Left cardiac atrium (tissue), 4 donors: ENCODE measurements at regions not wholly inside any gene's neighbourhood (a gene's known extent, or its start where the extent isn't known, plus 50 kb on each side); places are given as distances from the start of the nearest gene placed in this dataset.

Experiments used
- ATAC-seq, 2 donors: fragments of 200-7000 bp; cut with Tn5 transposase; one replicate each; pipeline ENCODE4 v1.9.1; 2020; ENCODE audit warnings: mild to moderate bottlenecking in 2 of 2, moderate library complexity in 2 of 2
- DNase-seq: peaks from one replicate; pipeline ENCODE4 v3.0.0-alpha.2; 2020
- intact Hi-C, 2 donors: fragments of 100-400 bp; cut with DNase I; formaldehyde crosslinking; loops; one replicate each; pipeline versions ENCODE4 v1.14.1 to v1.15.1; 2022 to 2023
- donor health status: DM: no; HTN: yes; CAD: no.
- donor health status: DM: no; HTN: yes; CAD: no; lungs with severe emphysema.
- donor health status: DM: yes; HTN: yes; CAD: no.
- donor health status: Dilated cardiomyopathy.

DNA sequence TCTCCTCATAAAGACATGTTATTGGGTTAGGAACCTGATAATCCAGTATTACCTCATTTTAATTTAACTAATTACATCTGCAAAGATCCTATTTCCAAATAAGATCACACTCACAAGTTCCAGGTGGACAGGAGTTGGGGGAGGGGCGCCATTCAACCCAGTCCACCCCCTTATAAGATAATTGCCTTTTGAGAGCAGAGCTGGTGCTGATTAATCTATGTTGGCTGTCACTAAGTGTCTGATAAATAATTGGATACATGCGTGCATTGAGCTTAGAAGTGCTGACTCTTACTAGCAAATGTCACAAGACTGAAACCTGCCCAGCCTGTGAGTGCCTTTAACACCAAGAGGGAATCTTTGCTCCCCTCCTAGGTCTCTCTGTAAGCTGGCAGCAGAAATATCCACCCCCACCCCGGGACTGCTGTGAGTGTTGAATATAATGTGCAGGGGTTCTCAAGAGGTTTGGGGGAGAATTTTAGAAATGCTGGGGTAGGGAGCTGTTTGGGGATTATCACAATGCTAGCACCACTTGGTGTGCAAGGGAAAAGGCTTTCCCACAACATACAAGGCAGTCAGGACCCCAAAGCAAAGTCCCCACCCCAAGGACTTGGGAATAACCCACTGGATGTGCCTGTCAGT lies 87.5 kb downstream of the ANKRD60 start:
- intact Hi-C loops: no loop called here
- DNase-seq (no peak), ATAC-seq (no peak)

DNA sequence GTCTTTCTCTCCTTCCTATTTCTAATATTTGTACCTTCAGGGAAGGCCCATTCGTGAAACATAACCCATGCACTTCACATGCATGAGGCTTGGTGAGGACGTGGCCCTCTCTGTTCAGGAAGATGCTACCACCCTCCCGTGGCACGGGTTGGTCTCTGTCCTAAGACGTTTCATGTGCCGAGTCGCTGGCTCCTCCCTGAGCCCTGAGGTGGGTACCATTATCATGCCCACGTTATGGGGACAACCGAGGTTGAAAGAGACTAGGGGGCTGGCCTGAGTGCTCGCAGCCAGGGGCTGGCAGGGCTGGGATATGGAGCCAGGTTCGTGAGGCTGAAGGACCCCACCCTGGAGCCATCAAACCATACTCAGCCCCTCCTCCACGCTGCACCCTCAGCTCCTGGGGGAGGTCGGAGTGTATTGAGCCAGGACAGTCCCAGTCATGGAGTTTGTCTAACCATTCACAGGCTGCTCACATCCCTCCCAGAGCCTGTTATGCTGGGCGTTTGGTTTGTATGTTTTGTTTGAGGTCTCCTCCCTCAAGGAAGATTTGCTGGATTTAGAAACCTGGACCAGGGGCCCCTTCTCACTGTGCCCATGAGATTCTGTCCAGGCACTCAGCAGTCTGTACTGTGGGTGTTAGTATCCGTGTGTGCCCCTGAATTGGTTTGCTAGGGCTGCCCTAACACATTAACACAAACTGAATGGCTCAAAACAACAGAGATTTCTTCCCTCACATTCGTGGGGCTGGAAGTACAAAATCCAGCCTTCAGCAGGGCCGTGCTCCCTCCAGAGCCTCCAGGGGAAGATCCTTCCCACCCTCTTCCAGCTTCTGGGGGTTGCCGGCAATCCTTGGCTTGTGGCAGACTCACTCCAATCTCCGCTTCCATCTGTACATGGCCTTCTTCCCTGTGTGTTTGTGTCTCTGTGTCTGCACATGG lies 88.3 kb downstream of the ANKRD60 start:
- DNase-seq (no peak), ATAC-seq (no peak)
- intact Hi-C loops: no loop called here

DNA sequence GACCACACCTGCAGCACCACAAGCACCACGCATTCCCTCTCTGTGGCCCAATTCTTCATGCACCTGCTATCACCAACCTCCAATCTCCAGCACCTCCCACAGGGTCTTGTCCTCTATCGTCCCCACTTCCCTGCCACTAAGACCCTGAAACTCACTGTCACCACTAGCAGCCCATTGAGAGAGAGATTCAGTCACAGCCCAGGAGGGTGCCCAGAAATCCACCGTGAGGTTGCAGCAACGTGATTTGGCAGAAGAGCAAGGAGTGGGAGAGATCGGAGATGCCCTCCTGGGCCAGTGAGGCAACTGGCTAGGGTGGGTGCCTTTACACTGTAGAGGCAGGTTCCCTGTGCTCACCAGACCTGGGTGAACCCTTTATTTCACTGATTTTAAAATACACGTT lies 90.1 kb downstream of the ANKRD60 start:
- no peak for ATAC-seq
- intact Hi-C loops: no loop called here
- no peak for DNase-seq

DNA sequence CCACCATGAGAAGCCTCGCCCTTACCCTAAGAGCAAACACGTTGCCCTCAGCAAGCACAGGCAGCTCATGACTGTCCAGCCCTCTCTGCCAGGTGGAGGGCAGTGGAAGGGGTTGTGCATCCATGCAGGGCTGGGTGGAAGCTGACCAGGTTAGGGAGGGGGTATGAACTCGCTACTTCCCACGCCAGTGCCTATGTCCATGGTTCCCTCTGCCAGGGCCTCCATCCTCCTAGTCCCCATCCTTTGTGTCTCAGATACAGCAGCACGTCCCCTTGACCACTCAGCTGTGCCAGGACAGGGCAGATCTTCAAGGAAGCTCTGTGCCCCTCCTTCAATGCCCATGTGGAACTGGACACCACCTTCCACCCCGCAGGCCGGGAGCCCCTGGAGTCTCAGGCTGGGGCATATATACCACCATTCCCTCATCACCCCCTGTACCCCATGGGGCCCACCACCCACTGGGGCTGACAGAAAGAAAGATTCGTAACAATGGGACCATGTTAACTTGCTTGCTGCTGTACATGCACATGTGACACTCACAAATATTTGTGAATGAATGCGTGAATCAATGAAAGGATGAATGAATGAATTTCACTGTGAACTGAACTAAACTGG lies 90.7 kb downstream of the ANKRD60 start:
- intact Hi-C loops: no loop called here
- DNase-seq (no peak), ATAC-seq (no peak)

DNA sequence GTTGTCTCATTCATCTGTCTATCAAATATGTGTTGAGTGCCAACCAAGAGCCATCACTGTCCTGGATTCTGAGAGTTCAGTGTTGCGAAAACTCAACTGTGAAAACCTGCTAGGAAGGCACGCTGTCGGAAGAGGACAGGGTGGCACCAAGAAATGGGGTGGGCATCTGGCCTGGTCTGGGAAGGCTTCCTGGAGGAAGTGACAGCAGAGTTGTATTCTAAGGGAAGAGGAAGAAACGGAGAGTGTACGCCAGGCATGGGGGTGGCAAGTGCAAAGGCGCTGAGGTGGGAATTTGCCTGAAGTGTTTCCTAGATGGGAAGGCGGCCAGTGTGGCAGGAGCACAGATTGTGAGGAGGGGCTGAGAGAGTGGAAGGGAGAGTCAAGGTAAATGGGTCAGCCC lies 91.2 kb downstream of the ANKRD60 start:
- ATAC-seq (no peak), DNase-seq (no peak)
- intact Hi-C loops: no loop called here

DNA sequence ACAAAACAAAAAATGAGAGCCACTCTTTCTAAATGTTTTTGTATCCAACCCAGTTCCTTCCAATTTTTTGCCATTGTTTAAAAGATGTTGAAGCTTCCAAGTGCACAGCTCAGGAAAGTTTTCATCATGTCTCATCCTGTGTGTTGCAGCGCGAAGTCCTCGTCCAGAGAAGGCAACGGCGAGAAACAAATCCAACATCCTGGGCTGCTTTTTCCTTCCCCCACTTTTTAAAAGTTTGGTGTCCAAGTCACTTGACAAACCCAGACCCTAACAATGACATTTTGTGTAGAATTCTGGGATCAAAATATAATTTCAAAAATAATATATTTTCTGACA lies 92.3 kb downstream of the ANKRD60 start:
- ATAC-seq (no peak), DNase-seq (no peak)
- intact Hi-C loops: no loop called here

DNA sequence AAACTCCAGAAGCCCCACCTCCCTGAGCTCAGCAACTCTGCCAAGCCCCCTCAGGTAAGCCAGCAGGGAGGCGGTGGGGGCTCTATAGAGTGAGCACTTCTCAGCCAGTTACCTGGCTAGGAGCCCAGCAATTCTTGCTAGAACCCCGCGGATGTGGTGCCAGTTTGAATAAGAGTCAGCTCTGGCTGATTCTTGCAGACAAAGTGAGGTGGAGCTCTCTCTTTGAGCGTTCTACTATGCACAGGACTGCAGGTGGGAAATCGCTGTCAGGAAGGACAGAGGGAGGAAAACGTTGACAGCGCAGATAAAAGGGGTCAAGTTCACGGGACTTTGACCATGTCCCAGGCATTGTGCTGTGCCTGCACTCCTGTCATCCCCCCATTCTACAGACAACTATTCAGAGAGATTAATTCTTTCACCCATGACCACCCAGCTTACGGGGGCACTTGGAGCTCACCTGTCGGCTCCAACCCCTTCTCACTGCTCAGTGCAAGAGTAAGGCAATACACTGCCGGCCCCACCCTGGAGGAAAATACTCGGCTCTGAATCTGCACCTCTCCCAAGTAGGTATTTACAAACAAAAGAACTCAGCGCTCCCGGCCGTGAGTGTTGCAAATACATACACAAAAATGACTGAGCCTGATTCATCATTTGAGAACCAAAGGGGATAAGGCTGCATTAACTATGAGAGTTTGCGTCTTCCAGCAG lies 92.9 kb downstream of the ANKRD60 start:
- DNase-seq: no peak
- ATAC-seq: no peak
- intact Hi-C loops: no loop called here

DNA sequence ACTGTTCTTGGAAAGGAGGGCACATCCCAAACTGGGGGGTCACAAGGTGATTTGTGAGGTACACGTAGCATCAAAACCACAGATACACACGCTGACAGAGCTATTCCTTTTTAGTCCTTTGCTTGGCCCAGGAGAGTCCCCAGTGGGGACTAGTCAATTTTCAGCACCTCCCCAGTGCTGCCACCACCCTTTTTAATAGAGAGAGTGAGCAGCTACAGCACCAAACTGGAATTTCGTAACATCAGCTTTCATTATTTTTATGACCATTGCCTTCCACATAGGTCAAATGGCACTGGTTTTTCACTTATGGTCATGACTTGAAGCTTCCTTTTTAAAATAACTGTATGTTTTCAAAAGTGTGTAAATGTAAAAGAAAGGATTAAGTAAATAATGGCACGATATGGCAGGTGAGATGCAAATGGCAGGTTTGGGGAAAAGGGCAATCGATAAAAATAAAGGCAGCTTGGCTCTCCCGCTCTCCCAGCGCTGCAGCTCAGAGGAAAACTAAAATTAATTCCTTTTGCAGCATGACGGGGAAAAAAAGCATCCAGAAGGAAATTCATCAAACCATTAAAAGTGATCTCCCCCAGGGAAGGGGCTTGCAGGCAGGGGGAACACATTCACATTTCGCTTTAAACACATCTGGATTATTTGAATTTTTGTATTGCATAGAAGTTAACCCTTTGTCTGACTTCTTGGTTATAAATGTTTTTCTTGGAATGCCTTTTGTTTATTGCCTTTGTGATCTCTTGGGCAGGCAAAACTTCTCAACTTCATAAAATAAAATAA lies 95.2 kb downstream of the ANKRD60 start:
- intact Hi-C loops: no loop called here
- DNase-seq (no peak), ATAC-seq (no peak)

DNA sequence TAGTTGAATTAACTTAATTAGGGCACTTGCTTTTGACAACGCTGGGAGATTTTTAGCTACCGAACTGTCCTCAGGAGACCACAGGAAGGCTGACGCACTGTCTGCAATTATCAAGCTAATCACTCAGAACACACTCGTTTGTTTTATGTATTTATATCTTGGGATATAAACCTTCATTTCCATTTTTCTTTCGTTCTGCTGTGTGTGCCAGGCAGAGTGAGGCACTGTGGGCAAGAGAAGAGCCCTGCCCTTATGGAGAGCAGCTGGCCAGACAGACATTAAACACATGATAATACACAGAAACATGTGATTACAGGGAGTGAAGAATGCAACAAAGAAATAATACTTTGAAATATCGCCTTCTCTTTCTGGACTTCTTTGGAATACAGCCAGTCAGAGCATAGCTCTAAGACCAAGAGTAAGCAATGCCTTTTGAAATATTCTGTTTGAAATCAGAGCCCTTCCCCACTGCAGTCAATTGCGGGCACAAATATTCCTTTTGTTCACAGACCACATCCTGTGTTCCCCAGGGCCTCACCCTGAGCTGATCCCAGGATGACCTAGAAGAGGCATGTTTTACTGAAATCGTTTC lies 96.8 kb downstream of the ANKRD60 start:
- peak in 1 of 2 donors; percentile 59 for ATAC-seq
- DNase-seq: no peak
- intact Hi-C loops: no loop called here

DNA sequence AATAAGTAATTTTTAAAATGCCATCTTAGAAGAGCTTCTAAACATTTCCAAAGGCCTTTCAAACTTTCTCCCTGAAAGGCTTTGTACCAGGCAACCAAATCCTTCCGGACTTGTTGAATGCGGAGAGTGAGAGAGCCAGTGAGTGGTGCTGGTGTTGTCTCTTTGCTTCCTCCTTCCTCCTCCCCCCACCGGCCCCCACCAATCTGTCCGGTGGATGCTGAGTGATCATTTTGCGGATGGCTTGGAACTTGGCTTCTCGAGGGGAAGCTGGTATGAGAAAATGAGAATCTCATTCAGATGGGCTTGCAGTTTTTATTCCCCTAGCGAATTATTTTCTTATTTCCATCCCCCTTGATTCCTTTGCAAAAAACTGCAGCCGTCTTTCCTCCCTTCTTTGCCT lies 97.3 kb downstream of the ANKRD60 start:
- DNase-seq (no peak), ATAC-seq (peak in 1 of 2 donors; percentile 69)
- intact Hi-C loops: no loop called here

DNA sequence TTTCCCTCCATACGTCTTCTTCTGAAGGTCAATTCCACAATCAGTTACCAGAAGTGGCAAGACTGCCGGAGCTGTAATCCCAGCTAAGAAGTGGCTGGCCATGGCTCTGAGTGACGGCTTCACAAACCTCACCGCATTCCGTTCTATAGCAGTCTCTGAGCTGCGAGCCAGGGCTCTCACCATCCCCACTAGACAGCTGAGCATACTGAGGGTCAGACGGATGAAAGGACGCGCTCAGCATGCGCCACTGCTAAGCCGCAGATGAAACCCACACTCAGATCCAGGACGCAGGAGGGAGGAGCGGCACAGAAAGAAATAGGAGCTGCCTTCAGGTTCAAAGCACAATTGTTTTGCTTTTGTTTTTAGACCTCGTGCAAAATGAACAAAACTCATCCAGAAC lies 97.9 kb downstream of the ANKRD60 start:
- ATAC-seq (no peak), DNase-seq (no peak)
- intact Hi-C loops: no loop called here

DNA sequence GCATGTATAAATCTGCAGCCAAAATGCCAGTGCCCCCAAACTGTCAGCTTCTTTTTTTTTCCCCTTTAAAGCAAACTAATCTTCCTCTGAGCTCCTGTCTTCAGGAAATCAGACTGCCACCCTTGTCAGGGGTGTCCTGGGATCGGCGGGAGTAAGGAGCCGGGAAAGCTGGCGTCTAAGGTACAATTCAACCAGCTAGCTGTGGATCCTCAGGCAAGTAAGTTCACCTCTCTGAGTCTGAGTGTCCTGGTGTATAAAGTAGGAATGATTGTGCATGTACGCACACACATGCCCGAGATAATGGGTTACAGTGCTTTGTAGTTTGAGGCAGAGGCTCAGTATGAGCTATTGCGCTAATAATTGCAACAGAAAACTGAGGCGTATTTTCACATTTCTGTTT lies 98.3 kb downstream of the ANKRD60 start:
- intact Hi-C loops: no loop called here
- ATAC-seq (no peak), DNase-seq (no peak)

DNA sequence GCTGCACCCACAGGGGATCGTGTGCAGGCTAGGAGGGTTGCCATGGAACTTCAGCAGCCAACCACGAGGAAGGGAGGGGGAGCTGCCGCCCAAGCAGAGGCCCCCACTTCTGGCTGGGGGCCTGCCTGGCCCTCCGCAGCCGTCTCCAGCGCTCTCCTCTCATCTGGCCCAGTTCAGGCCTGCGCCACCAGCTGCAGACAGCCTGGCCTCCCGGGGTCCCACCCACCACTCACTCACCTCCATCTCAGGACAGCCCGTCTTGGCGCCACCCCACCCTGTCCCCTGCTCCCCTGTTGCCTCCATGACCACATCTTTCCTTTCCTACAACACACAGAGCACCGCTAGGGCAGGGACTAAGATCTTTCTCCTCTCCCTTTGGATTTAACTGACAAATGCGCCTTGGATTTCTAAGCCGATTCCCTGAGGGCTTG lies 98.7 kb downstream of the ANKRD60 start:
- ATAC-seq (no peak), DNase-seq (no peak)
- intact Hi-C loops: no loop called here

DNA sequence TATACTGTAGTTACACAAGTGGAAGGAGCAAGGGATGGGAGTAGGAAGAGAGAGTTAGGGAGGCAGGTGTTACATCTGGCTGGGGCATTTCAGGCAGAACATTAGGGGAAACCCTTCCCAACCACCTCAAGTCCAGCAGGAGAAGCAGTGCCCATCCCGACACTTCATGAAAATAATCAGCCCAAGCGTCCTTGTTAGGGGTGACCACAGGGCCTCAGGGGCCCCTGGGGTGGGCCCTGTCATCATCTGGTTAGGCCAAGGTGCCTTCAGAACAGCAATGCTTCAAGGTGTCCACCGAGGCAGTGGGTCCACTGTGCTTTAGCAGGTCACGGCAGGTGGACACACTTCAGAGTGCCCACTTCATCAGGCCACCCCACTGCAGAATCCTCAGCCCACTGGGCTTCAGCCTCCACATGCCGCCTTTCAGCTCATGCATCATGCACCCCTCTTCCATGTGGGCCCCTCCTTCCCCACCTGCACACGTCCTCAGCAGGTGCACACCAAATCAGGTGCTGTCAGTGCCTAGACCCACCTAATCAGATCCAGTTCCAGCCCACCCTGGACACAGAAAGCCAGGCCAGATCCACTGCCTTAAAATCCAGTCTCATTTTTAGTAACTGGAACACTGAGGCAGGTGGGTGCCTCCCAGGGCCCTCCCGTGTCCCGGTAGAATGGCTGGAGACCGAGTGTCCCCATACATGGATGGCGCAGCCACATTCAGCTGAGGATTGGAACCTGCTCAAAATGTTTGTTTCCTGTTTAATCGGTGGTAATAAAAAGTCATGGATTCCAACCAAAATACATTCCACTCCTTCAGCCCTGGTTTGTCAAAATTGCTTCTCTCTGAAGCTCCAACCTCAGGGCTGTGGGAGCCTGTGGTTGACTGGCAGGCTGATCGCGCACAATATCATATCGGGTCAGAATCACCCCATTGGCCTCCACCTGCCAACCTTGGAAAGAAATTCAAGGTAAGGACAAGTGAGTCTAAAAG lies 99.5 kb downstream of the ANKRD60 start:
- DNase-seq (no peak), ATAC-seq (no peak)
- intact Hi-C loops: no loop called here

DNA sequence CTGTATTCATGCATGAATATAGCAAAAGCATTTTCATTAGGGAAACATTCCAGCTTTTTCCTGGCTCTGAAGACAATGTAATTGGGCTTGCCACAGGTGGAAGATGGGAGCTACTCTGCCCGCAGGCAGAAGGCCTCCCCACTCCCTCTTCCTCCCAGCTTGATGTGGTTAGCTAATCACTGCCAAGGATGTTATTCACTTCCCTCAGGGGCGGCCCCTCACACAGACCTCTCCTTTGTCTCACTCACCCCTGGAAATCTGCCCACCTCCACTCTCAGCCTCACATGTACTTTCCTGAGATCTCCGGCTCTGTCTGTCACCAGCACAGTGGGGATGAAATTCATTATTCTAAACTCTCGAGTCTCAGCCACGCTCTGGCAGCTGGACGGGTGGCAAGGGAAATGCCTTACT lies 100.7 kb downstream of the ANKRD60 start:
- ATAC-seq (no peak), DNase-seq (no peak)
- intact Hi-C loops: no loop called here

DNA sequence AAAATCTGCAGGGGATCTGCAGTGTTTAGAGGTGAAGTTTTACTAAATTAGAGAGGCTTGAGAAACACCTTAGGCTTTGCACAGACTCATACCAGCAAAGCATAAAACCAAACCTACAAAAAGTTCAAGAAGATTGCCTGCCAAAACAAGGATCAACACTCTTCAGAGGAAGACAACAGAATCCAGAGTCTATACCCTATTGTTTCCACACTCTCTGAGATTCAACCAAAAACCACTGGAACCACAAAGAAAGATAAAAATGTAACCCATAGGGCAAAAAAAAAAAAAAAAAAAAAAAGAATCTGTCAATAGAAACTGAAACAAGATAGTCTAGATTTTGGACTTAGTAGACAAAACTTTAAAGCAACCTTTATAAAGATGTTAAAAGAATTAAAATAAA lies 102.7 kb downstream of the ANKRD60 start:
- ATAC-seq: no peak
- no peak for DNase-seq
- intact Hi-C loops: no loop called here

DNA sequence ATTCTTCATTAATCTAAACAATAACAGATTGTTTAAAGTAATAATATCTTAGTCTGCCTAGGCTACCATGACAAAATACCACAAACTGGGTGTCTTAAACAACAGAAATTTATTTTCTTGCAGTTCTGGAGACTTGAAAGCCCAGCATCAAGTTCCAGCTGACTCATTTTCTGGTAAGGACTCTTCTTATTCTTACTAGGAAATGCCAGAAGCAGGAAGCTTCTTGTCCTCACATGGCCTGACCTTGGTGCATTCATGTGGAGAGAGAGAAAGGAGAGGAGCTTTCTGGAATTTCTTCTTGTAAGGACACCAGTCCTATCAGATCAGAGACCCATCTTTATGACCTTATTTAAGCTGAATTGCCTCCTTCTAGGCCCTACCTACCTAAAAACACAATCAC lies 110.5 kb downstream of the ANKRD60 start:
- ATAC-seq (no peak), DNase-seq (no peak)
- intact Hi-C loops: no loop called here

DNA sequence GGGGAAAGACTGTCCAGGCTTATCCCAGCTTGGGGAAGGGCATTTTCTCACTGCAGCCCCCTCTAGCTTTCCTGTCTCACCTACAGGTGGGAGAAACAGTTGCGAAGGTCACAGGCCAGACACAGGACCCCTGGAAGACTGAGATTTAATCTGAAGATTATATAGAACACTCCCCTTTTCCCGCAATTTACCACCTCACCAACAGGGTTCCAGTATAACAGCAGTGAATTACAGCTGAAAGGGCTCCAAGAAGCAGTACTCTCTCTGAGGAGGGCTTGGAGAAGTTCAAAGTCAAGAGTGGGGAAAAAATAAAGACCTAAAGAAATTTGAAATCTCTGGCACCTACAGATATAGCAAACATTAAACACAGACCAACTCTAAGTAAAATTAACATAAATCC lies 111.9 kb downstream of the ANKRD60 start:
- intact Hi-C loops: no loop called here
- no peak for DNase-seq
- ATAC-seq: no peak
